BJ (cell line): ENCODE measurements at regions not wholly inside any gene's neighbourhood (a gene's known extent, or its start where the extent isn't known, plus 50 kb on each side); places are given as distances from the start of the nearest gene placed in this dataset.

Experiments
- CTCF ChIA-PET: fragments of 350-600 bp; formaldehyde crosslinking; extraction: SDS; loops from one replicate; lab custom pipeline; 2021; ENCODE audit warnings: antibody characterized with exemption, inconsistent platforms; lab: Yijun Ruan, JAX
- POLR2A ChIA-PET: fragments of 300-600 bp; sonication (Branson Sonifier 250); formaldehyde crosslinking; extraction: SDS; loops from one replicate; lab custom pipeline; 2021; ENCODE audit warnings: antibody characterized with exemption; lab: Charles Lee
- DNase-seq: peaks from one replicate; pipeline ENCODE4 v3.0.0-alpha.2; 2011; ENCODE audit warnings: low read depth
- H3K27me3 ChIP-seq: 2 replicates; pipeline ENCODE4 v1.6.0; 2011; ENCODE audit warnings: low read length; ENCODE audit not compliant: control insufficient read depth, insufficient read depth
- H3K36me3 ChIP-seq: 2 replicates; pipeline ENCODE4 v1.5.1; 2011; ENCODE audit warnings: low read length; ENCODE audit not compliant: control insufficient read depth, insufficient read depth
- H3K4me3 ChIP-seq: 2 replicates; pipeline ENCODE4 v1.5.1; 2011; ENCODE audit warnings: low read depth, mild to moderate bottlenecking, control low read depth, low read length
- CTCF ChIP-seq: IDR thresholded peaks from 2 replicates; pipeline ENCODE4 v1.5.1; 2011; ENCODE audit warnings: low read depth, mild to moderate bottlenecking, control low read depth, inconsistent platforms, low read length, moderate library complexity; ENCODE audit not compliant: insufficient read depth

- POLR2A ChIA-PET: no interaction called here
- no peaks in the 10 kb centered on the region for H3K27me3 ChIP-seq
- no peak for TF ChIP-seq CTCF
- H3K36me3 ChIP-seq: no peaks in the 10 kb centered on the region
- CTCF ChIA-PET: interaction anchor here (1.2 kb wide), 1 partner anchor 28 kb away, joined by 4 read pairs; no protein-coding TSS in a partner anchor
- no peak for DNase-seq
- H3K4me3 ChIP-seq: no peak overlapping the region
These were observed 166.1 kb downstream of the LTN1 start for GRCh38 chr21:28826569-28826968.

GRCh38 chr21:28826021-28826420 is 166.7 kb downstream of the LTN1 start:
- no peaks in the 10 kb centered on the region for H3K27me3 ChIP-seq
- CTCF ChIA-PET: no interaction called here
- POLR2A ChIA-PET: no interaction called here
- no peaks in the 10 kb centered on the region for H3K36me3 ChIP-seq
- TF ChIP-seq CTCF: no peak
- no peak for DNase-seq
- H3K4me3 ChIP-seq: no peak overlapping the region

GRCh38 chr21:28823429-28823828 is 169.2 kb downstream of the LTN1 start:
- Histone ChIP-seq H3K4me3 (no peak overlapping the region), H3K27me3 (no peaks in the 10 kb centered on the region), H3K36me3 (no peaks in the 10 kb centered on the region)
- ChIA-PET CTCF (interaction anchor here (0.5 to 0.7 kb wide), 3 partner anchors 12 to 115 kb away, joined by 3 read pairs; no protein-coding TSS in a partner anchor), POLR2A (interaction anchor here (0.7 kb wide), 1 partner anchor 151 kb away, joined by 3 read pairs; no protein-coding TSS in a partner anchor)
- no peak for TF ChIP-seq CTCF
- DNase-seq: no peak

- H3K27me3 ChIP-seq: no peaks in the 10 kb centered on the region
- H3K36me3 ChIP-seq: no peaks in the 10 kb centered on the region
- POLR2A ChIA-PET: interaction anchor here (0.7 kb wide), 1 partner anchor 152 kb away, joined by 3 read pairs; no protein-coding TSS in a partner anchor
- peak; percentile 80 for DNase-seq
- CTCF ChIA-PET: interaction anchor here (0.5 to 0.7 kb wide), 3 partner anchors 11 to 116 kb away, joined by 3 read pairs; no protein-coding TSS in a partner anchor
- no peak for TF ChIP-seq CTCF
- no peak overlapping the region for H3K4me3 ChIP-seq
These were observed 170.0 kb downstream of the LTN1 start for GRCh38 chr21:28822486-28823335.

- no peaks in the 10 kb centered on the region for H3K36me3 ChIP-seq
- no peak for DNase-seq
- no peak for TF ChIP-seq CTCF
- no peak overlapping the region for H3K4me3 ChIP-seq
- CTCF ChIA-PET: no interaction called here
- POLR2A ChIA-PET: no interaction called here
- H3K27me3 ChIP-seq: no peaks in the 10 kb centered on the region
These were observed 170.6 kb downstream of the LTN1 start for GRCh38 chr21:28822123-28822399.
